A549 (cell line): ENCODE measurements at regions not wholly inside any gene's neighbourhood (a gene's known extent, or its start where the extent isn't known, plus 50 kb on each side); places are given as distances from the start of the nearest gene placed in this dataset.

ENCODE experiments used
- ATAC-seq, 2 experiments: fragments of 200-7000 bp in 1 of 2; fragments of >200 bp in 1 of 2; cut with Nextera tagmentation in 1 of 2; cut with Tn5 transposase in 1 of 2; 3 replicates each; pipeline versions ENCODE4 v1.8.0 to v1.9.1; 2018 to 2020; ENCODE audit warnings: mild to moderate bottlenecking in 1 of 2, moderate library complexity in 1 of 2
- CTCF ChIA-PET: fragments of 300-600 bp; sonication (Branson Sonifier 250); formaldehyde crosslinking; extraction: SDS; loops from one replicate; lab custom pipeline; 2021; ENCODE audit warnings: antibody characterized with exemption, inconsistent platforms; lab: Yijun Ruan, JAX
- POLR2A ChIA-PET: fragments of 350-600 bp; formaldehyde crosslinking; extraction: SDS; loops from one replicate; lab custom pipeline; 2021; ENCODE audit warnings: antibody characterized with exemption, inconsistent platforms; lab: Yijun Ruan, JAX
- DNase-seq, 2 experiments: peaks; one replicate each; pipeline versions ENCODE4 v3.0.0 to v3.0.0-alpha.2; 2011 to 2016; ENCODE audit warnings: low read depth in 1 of 2, low spot score in 1 of 2
- FAIRE-seq: peaks from 2 replicates; lab custom pipeline; 2011; peaks lifted over from hg19 to GRCh38; lab: Jason Lieb, UNC
- H3K27ac ChIP-seq, 2 experiments: fragments of >200 bp; sonication (Bioruptor Twin); formaldehyde crosslinking; 3 replicates each; pipeline ENCODE4 v1.5.1; 2016 to 2017
- H3K4me1 ChIP-seq: fragments of >200 bp; sonication (Bioruptor Twin); formaldehyde crosslinking; 3 replicates; pipeline ENCODE4 v1.6.1; 2016
- H3K4me2 ChIP-seq: fragments of >200 bp; sonication (Bioruptor Twin); formaldehyde crosslinking; 3 replicates; pipeline ENCODE4 v1.6.1; 2016
- H3K4me3 ChIP-seq: fragments of >200 bp; sonication (Bioruptor Twin); formaldehyde crosslinking; 3 replicates; pipeline ENCODE4 v1.5.1; 2016
- H3K9me3 ChIP-seq: fragments of >200 bp; sonication (Bioruptor Twin); formaldehyde crosslinking; 3 replicates; pipeline ENCODE4 v1.6.1; 2016
- CBX8 ChIP-seq: fragments of 200-600 bp; sonication (generic); IDR thresholded peaks from 2 replicates; pipeline ENCODE4 v1.6.1; 2016
- E2F6 ChIP-seq: IDR thresholded peaks from 2 replicates; pipeline ENCODE4 v1.6.1; 2012; ENCODE audit warnings: low read depth, borderline replicate concordance
- EHF ChIP-seq: fragments of 250-450 bp; sonication (Bioruptor Pico); IDR thresholded peaks from 2 replicates; pipeline ENCODE4 v1.5.0; 2020; ENCODE audit warnings: mild to moderate bottlenecking
- EP300 ChIP-seq, 2 experiments: fragments of >200 bp; sonication (Bioruptor Twin); formaldehyde crosslinking; IDR thresholded peaks; 2 replicates in 1 of 2; 3 replicates in 1 of 2; pipeline ENCODE4 v1.6.1; 2016 to 2017
- FOSB ChIP-seq: fragments of 250-450 bp; sonication (Bioruptor Pico); IDR thresholded peaks from 2 replicates; pipeline ENCODE4 v1.5.0; 2020; ENCODE audit warnings: mild to moderate bottlenecking, moderate library complexity
- FOXS1 ChIP-seq: fragments of 250-450 bp; sonication (Bioruptor Pico); IDR thresholded peaks from 2 replicates; pipeline ENCODE4 v1.5.0; 2020; ENCODE audit warnings: mild to moderate bottlenecking, moderate library complexity
- HES2 ChIP-seq: fragments of >200 bp; sonication (Bioruptor Twin); formaldehyde crosslinking; IDR thresholded peaks from 2 replicates; pipeline ENCODE4 v1.6.1; 2016
- HMGXB4 ChIP-seq: fragments of 250-450 bp; sonication (Bioruptor Pico); IDR thresholded peaks from 2 replicates; pipeline ENCODE4 v1.5.0; 2021; ENCODE audit warnings: mild to moderate bottlenecking, moderate library complexity, borderline replicate concordance
- HOXA7 ChIP-seq: fragments of 250-450 bp; sonication (Bioruptor Pico); IDR thresholded peaks from 2 replicates; pipeline ENCODE4 v1.5.0; 2020; ENCODE audit warnings: mild to moderate bottlenecking, moderate library complexity
- HOXB13 ChIP-seq: fragments of 250-450 bp; sonication (Bioruptor Pico); IDR thresholded peaks from 2 replicates; pipeline ENCODE4 v1.5.0; 2020; ENCODE audit warnings: low read depth, mild to moderate bottlenecking, moderate library complexity
- HOXB5 ChIP-seq: fragments of 250-450 bp; sonication (Bioruptor Pico); IDR thresholded peaks from 2 replicates; pipeline ENCODE4 v1.5.0; 2020; ENCODE audit warnings: mild to moderate bottlenecking, moderate library complexity
- MAFK ChIP-seq: fragments of 450-650 bp; IDR thresholded peaks from 2 replicates; pipeline ENCODE4 v1.6.1; 2014; ENCODE audit not compliant: partially characterized antibody
- PHF8 ChIP-seq: fragments of 200-600 bp; sonication (generic); IDR thresholded peaks from 2 replicates; pipeline ENCODE4 v1.6.1; 2016; ENCODE audit warnings: low read depth, mild to moderate bottlenecking, antibody characterized with exemption, moderate library complexity, borderline replicate concordance
- POLR2AphosphoS2 ChIP-seq: conservative IDR thresholded peaks from 2 replicates; pipeline ENCODE4 v1.6.1; 2012; ENCODE audit warnings: low read length, improper control_type of control experiment, inconsistent platforms
- RAD21 ChIP-seq, 2 experiments: fragments of >200 bp in 1 of 2; sonication (Bioruptor Twin) in 1 of 2; formaldehyde crosslinking in 1 of 2; IDR thresholded peaks in 1 of 2; conservative IDR thresholded peaks in 1 of 2; 2 replicates in 1 of 2; 3 replicates in 1 of 2; pipeline ENCODE4 v1.6.1; 2012 to 2018; ENCODE audit warnings: inconsistent platforms in 1 of 2
- SREBF2 ChIP-seq: fragments of 450-650 bp; IDR thresholded peaks from 2 replicates; pipeline ENCODE4 v1.6.1; 2014; ENCODE audit warnings: mild to moderate bottlenecking, moderate library complexity
- ZSCAN20 ChIP-seq: fragments of 250-450 bp; sonication (Bioruptor Pico); IDR thresholded peaks from 2 replicates; pipeline ENCODE4 v1.8.0; 2022; ENCODE audit warnings: mild to moderate bottlenecking, moderate library complexity
- WGBS: methylation state at CpG from one replicate; pipeline ENCODE4 v1.1.6; 2017; ENCODE audit errors: missing lambda C conversion rate; 5-methylcytosine and 5-hydroxymethylcytosine counted together

GRCh38 chr5:100142607-100143006 lies 392.6 kb upstream of the FAM174A start:
- no peak for ATAC-seq
- no peaks in the 10 kb centered on the region for H3K9me3 ChIP-seq
- no peak overlapping the region for H3K4me2 ChIP-seq
- no peak for TF ChIP-seq E2F6
- TF ChIP-seq EHF = no peak
- peak; percentile 28 for TF ChIP-seq MAFK
- no peak for TF ChIP-seq ZSCAN20 (CRISPR knock-in tag)
- TF ChIP-seq FOXS1 (CRISPR knock-in tag) = no peak
- ChIA-PET CTCF (no interaction called here), POLR2A (no interaction called here)
- no peak for FAIRE-seq
- H3K4me1 ChIP-seq = no peaks in the 10 kb centered on the region
- no peak overlapping the region for H3K27ac ChIP-seq
- H3K4me3 ChIP-seq = no peak overlapping the region
- no peak for DNase-seq

GRCh38 chr5:100131161-100131560 lies 404.0 kb upstream of the FAM174A start:
- FAIRE-seq (no peak), ATAC-seq (no peak), DNase-seq (peak in 1 of 2 experiments; percentile 4)
- H3K27ac ChIP-seq = no peak overlapping the region
- no peaks in the 10 kb centered on the region for H3K9me3 ChIP-seq
- no peak overlapping the region for H3K4me2 ChIP-seq
- no peak overlapping the region for H3K4me3 ChIP-seq
- no peaks in the 10 kb centered on the region for H3K4me1 ChIP-seq
- WGBS = 50% methylated on average over 1 of the region's 1 CpG
- POLR2A ChIA-PET = no interaction called here
- CTCF ChIA-PET = interaction anchor here (0.7 kb wide), 1 partner anchor 12 kb away, joined by 3 read pairs; no protein-coding TSS in a partner anchor
- TF ChIP-seq SREBF2 (no peak), HOXB5 (no peak), EP300 (IDR thresholded peaks at IDR 0.05) (no peak), PHF8 (no peak), CBX8 (no peak), HOXA7 (CRISPR knock-in tag) (no peak), FOSB (CRISPR knock-in tag) (no peak), RAD21 (conservative IDR thresholded peaks at IDR 0.05 in 1 of 2, IDR thresholded peaks at IDR 0.05 in 1 of 2) (no peak)

GRCh38 chr5:100130307-100130706 lies 404.9 kb upstream of the FAM174A start:
- FAIRE-seq = no peak
- H3K4me2 ChIP-seq = no peak overlapping the region
- POLR2A ChIA-PET = no interaction called here

GRCh38 chr5:100119903-100120302 lies 415.3 kb upstream of the FAM174A start:
- 31% methylated on average over 1 of the region's 1 CpG for WGBS
- FAIRE-seq (no peak), ATAC-seq (no peak)

More at GRCh38 chr5:100130307-100130706, 404.9 kb upstream of the FAM174A start:
- ATAC-seq = no peak
- H3K4me1 ChIP-seq = no peaks in the 10 kb centered on the region
- H3K4me3 ChIP-seq = no peak overlapping the region
- no peak overlapping the region for H3K27ac ChIP-seq
- DNase-seq = no peak
- CTCF ChIA-PET = interaction anchor here (0.7 kb wide), 1 partner anchor 11 kb away, joined by 3 read pairs; no protein-coding TSS in a partner anchor
- no peaks in the 10 kb centered on the region for H3K9me3 ChIP-seq
- TF ChIP-seq MAFK (peak; percentile 54), HOXB13 (no peak), POLR2AphosphoS2 (no peak), HMGXB4 (CRISPR knock-in tag) (no peak)

More at GRCh38 chr5:100119903-100120302, 415.3 kb upstream of the FAM174A start:
- ChIA-PET CTCF (no interaction called here), POLR2A (no interaction called here)
- no peak overlapping the region for H3K4me3 ChIP-seq
- H3K9me3 ChIP-seq = no peaks in the 10 kb centered on the region
- DNase-seq = no peak
- H3K4me2 ChIP-seq = no peak overlapping the region
- H3K27ac ChIP-seq = no peak overlapping the region
- no peaks in the 10 kb centered on the region for H3K4me1 ChIP-seq
- TF ChIP-seq MAFK (peak; percentile 72), HES2 (no peak)
